Esophagus muscularis mucosa (tissue), 3 donors: ENCODE measurements at regions not wholly inside any gene's neighbourhood (a gene's known extent, or its start where the extent isn't known, plus 50 kb on each side); places are given as distances from the start of the nearest gene placed in this dataset.

Experiments used
- POLR2AphosphoS5 ChIP-seq, 2 donors: sonication (generic); formaldehyde crosslinking; IDR thresholded peaks; one replicate each; pipeline ENCODE4 v1.6.1; 2017; ENCODE audit warnings: antibody characterized with exemption in 2 of 2
- TF ChIP-seq, protein P1 (sequence below), 3 experiments: fragments of 200-600 bp in 2 of 3; fragments of 450-650 bp in 1 of 3; sonication (generic) in 2 of 3; IDR thresholded peaks; one replicate each; pipeline ENCODE4 v1.5.1; 2017 to 2019; ENCODE audit warnings: antibody characterized with exemption in 3 of 3, mild to moderate bottlenecking in 2 of 3, moderate library complexity in 1 of 3

- TF ChIP-seq, protein P1, sequence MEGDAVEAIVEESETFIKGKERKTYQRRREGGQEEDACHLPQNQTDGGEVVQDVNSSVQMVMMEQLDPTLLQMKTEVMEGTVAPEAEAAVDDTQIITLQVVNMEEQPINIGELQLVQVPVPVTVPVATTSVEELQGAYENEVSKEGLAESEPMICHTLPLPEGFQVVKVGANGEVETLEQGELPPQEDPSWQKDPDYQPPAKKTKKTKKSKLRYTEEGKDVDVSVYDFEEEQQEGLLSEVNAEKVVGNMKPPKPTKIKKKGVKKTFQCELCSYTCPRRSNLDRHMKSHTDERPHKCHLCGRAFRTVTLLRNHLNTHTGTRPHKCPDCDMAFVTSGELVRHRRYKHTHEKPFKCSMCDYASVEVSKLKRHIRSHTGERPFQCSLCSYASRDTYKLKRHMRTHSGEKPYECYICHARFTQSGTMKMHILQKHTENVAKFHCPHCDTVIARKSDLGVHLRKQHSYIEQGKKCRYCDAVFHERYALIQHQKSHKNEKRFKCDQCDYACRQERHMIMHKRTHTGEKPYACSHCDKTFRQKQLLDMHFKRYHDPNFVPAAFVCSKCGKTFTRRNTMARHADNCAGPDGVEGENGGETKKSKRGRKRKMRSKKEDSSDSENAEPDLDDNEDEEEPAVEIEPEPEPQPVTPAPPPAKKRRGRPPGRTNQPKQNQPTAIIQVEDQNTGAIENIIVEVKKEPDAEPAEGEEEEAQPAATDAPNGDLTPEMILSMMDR (IDR thresholded peaks at IDR 0.05), result no peak
- no peak for TF ChIP-seq POLR2AphosphoS5 (IDR thresholded peaks at IDR 0.05)
These were observed 82.5 kb downstream of the EDN3 start for GRCh38 chr20:59382907-59383306.
